CD14-positive monocyte (primary cell): ENCODE measurements at regions not wholly inside any gene's neighbourhood (a gene's known extent, or its start where the extent isn't known, plus 50 kb on each side); places are given as distances from the start of the nearest gene placed in this dataset.

Source experiments
- DNase-seq, 3 donors: peaks; one replicate each; pipeline ENCODE4 v3.0.0-alpha.2; 2011 to 2022
- H2AFZ ChIP-seq: 2 replicates; pipeline ENCODE4 v1.6.0; 2012; ENCODE audit warnings: mild to moderate bottlenecking, low read depth, low read length, inconsistent platforms; ENCODE audit not compliant: insufficient read depth, poor library complexity, severe bottlenecking
- H3K27ac ChIP-seq, 2 donors: 1 replicate in 1 of 2; 2 replicates in 1 of 2; pipeline ENCODE4 v1.5.1; 2012 to 2013; ENCODE audit warnings: low read length in 2 of 2, control low read depth in 1 of 2, inconsistent platforms in 1 of 2, low read depth in 1 of 2, mild to moderate bottlenecking in 1 of 2
- H3K27me3 ChIP-seq, 2 donors: one replicate each; pipeline versions ENCODE4 v1.6.0 to v1.6.1; 2011 to 2013; ENCODE audit warnings: low read length in 2 of 2; ENCODE audit not compliant: control insufficient read depth in 2 of 2, insufficient read depth in 2 of 2
- H3K36me3 ChIP-seq, 2 donors: replicated peaks in 1 of 2; 1 replicate in 1 of 2; 2 replicates in 1 of 2; pipeline versions ENCODE4 v1.5.1 to v1.6.1; 2012 to 2013; ENCODE audit warnings: low read length in 2 of 2, control low read depth in 1 of 2, inconsistent platforms in 1 of 2, mild to moderate bottlenecking in 1 of 2; ENCODE audit not compliant: insufficient read depth in 2 of 2, control insufficient read depth in 1 of 2
- H3K4me1 ChIP-seq, 2 donors: 1 replicate in 1 of 2; 2 replicates in 1 of 2; pipeline versions ENCODE4 v1.5.1 to v1.6.1; 2012 to 2013; ENCODE audit warnings: low read length in 2 of 2, control low read depth in 1 of 2, inconsistent platforms in 1 of 2, mild to moderate bottlenecking in 1 of 2, moderate library complexity in 1 of 2; ENCODE audit not compliant: insufficient read depth in 2 of 2, control insufficient read depth in 1 of 2
- H3K4me2 ChIP-seq: replicated peaks from 2 replicates; pipeline ENCODE3; 2012; ENCODE audit warnings: low read length, moderate library complexity, mild to moderate bottlenecking; ENCODE audit not compliant: poor library complexity, severe bottlenecking; ENCODE audit errors: extremely low read depth
- H3K4me3 ChIP-seq, 3 experiments: fragments of 200-600 bp in 1 of 3; sonication (generic) in 1 of 3; replicated peaks in 1 of 3; 1 replicate in 2 of 3; 2 replicates in 1 of 3; pipeline ENCODE4 v1.5.1; 2011 to 2013; ENCODE audit warnings: low read length in 3 of 3, mild to moderate bottlenecking in 3 of 3, control low read depth in 2 of 3, low read depth in 2 of 3, inconsistent platforms in 1 of 3, moderate library complexity in 1 of 3
- H3K79me2 ChIP-seq: 2 replicates; pipeline ENCODE4 v1.6.0; 2012; ENCODE audit warnings: mild to moderate bottlenecking, control low read depth, inconsistent platforms, low read length, moderate library complexity; ENCODE audit not compliant: insufficient read depth
- H3K9ac ChIP-seq: 2 replicates; pipeline ENCODE4 v1.6.0; 2017; ENCODE audit warnings: low read length, mild to moderate bottlenecking; ENCODE audit not compliant: insufficient read depth, poor library complexity, severe bottlenecking
- H3K9me3 ChIP-seq, 2 donors: replicated peaks in 1 of 2; 1 replicate in 1 of 2; 2 replicates in 1 of 2; pipeline versions ENCODE4 v1.5.1 to v1.6.1; 2012 to 2013; ENCODE audit warnings: low read length in 2 of 2, control low read depth in 1 of 2; ENCODE audit not compliant: control insufficient read depth in 1 of 2, insufficient read depth in 1 of 2
- H4K20me1 ChIP-seq: 2 replicates; pipeline ENCODE4 v1.6.0; 2012; ENCODE audit warnings: mild to moderate bottlenecking, low read length, control low read depth, moderate library complexity; ENCODE audit not compliant: insufficient read depth
- H3K27ac Mint-ChIP-seq, 7 donors: one replicate each; pipeline ENCODE4 v1.8.0; 2020; ENCODE audit warnings: mild to moderate bottlenecking in 7 of 7, mixed read lengths in 7 of 7, moderate library complexity in 6 of 7, inconsistent platforms in 2 of 7
- H3K27me3 Mint-ChIP-seq, 3 donors: one replicate each; pipeline ENCODE4 v1.8.0; 2021 to 2022; ENCODE audit warnings: low read depth in 3 of 3, mild to moderate bottlenecking in 3 of 3, mixed read lengths in 3 of 3, moderate library complexity in 3 of 3, inconsistent platforms in 1 of 3
- H3K36me3 Mint-ChIP-seq, 2 donors: one replicate each; pipeline ENCODE4 v1.8.0; 2020; ENCODE audit warnings: mixed read lengths in 2 of 2, inconsistent platforms in 1 of 2, mild to moderate bottlenecking in 1 of 2
- H3K4me1 Mint-ChIP-seq: one replicate; pipeline ENCODE4 v1.8.0; 2020; ENCODE audit warnings: mild to moderate bottlenecking, mixed read lengths
- H3K4me3 Mint-ChIP-seq, 2 donors: one replicate each; pipeline ENCODE4 v1.8.0; 2020; ENCODE audit warnings: mild to moderate bottlenecking in 2 of 2, mixed read lengths in 2 of 2, moderate library complexity in 1 of 2
- H3K9me3 Mint-ChIP-seq, 7 donors: one replicate each; pipeline ENCODE4 v1.8.0; 2020 to 2022; ENCODE audit warnings: mixed read lengths in 7 of 7, mild to moderate bottlenecking in 6 of 7, moderate library complexity in 6 of 7, inconsistent platforms in 2 of 7
- whole genome bisulfite sequencing: methylation state at CpG from one replicate; pipeline ENCODE4 v1.1.5; 2013; ENCODE audit warnings: missing lambda C conversion rate; ENCODE audit not compliant: insufficient coverage; 5-methylcytosine and 5-hydroxymethylcytosine counted together
- intact Hi-C, 2 donors: fragments of 100-400 bp; cut with micrococcal nuclease; formaldehyde crosslinking; loops; one replicate each; pipeline versions ENCODE4 v1.15.0 to v1.15.1; 2023
- TF ChIP-seq, protein P1 (sequence below): fragments of 200-600 bp; IDR thresholded peaks from one replicate; pipeline ENCODE4 v1.8.0; 2022; ENCODE audit warnings: antibody characterized with exemption, mild to moderate bottlenecking

DNA sequence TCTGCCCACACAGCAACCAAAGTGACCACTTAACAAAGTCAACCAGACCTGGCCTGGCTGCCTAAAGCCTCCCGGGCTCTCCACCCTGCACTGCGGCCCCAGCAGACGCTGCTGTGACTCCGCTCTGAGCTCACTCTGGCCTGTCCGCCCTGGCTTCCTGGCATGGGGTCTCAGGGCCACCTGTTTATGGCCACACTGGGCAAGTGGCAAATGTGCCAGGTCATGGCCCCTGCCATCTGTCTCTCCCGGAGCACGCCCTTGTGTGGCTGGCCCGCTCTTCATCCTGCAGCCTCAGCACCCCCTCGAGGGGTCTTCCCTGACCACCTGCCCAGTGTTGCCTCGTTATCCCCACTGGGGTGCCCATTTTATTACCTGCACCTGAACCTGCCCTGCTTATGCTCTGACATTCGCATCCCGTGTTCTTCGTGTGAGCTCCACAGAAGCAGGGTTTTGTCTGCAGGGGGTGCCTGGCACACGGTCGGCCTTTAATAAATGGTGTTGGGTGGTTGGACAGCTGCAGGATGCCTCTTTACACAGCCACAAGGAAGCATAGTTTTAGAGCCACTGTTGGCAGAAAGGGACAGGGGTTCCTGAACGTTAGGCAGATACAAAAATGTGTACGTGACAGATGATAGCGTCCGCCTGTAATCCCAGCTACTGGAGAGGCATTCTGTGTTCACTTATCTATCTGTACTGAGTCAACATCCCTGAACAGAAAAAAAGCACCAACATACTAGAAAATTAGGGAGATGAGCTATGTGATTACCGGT, 785.6 kb downstream of the TBC1D22A start:
- Mint-ChIP-seq H3K4me1 (no peaks in the 10 kb centered on the region), H3K27me3 (peaks cover 2 to 4% (median 3%) of the 10 kb centered on the region in 3 donors), H3K9me3 (peaks cover 0 to 14% (median 6%) of the 10 kb centered on the region in 7 donors), H3K27ac (peak overlapping the region in 1 of 7 donors; percentile 18), H3K36me3 (no peaks in the 10 kb centered on the region), H3K4me3 (no peak overlapping the region)
- intact Hi-C loops: no loop called here
- H3K36me3 ChIP-seq: no peaks in the 10 kb centered on the region
- peaks cover 4 to 6% of the 10 kb centered on the region in 2 donors for H3K9me3 ChIP-seq
- no peaks in the 10 kb centered on the region for H4K20me1 ChIP-seq
- no peak for DNase-seq
- H2AFZ ChIP-seq: no peak overlapping the region
- 92% methylated on average over 15 of the region's 20 CpGs for WGBS
- no peak overlapping the region for H3K27ac ChIP-seq
- no peak overlapping the region for H3K4me3 ChIP-seq
- no peaks in the 10 kb centered on the region for H3K27me3 ChIP-seq
- no peaks in the 10 kb centered on the region for H3K79me2 ChIP-seq
- H3K4me2 ChIP-seq: no peak overlapping the region
- no peaks in the 10 kb centered on the region for H3K4me1 ChIP-seq
- TF ChIP-seq, protein P1, sequence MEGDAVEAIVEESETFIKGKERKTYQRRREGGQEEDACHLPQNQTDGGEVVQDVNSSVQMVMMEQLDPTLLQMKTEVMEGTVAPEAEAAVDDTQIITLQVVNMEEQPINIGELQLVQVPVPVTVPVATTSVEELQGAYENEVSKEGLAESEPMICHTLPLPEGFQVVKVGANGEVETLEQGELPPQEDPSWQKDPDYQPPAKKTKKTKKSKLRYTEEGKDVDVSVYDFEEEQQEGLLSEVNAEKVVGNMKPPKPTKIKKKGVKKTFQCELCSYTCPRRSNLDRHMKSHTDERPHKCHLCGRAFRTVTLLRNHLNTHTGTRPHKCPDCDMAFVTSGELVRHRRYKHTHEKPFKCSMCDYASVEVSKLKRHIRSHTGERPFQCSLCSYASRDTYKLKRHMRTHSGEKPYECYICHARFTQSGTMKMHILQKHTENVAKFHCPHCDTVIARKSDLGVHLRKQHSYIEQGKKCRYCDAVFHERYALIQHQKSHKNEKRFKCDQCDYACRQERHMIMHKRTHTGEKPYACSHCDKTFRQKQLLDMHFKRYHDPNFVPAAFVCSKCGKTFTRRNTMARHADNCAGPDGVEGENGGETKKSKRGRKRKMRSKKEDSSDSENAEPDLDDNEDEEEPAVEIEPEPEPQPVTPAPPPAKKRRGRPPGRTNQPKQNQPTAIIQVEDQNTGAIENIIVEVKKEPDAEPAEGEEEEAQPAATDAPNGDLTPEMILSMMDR: no peak
- no peak overlapping the region for H3K9ac ChIP-seq

DNA sequence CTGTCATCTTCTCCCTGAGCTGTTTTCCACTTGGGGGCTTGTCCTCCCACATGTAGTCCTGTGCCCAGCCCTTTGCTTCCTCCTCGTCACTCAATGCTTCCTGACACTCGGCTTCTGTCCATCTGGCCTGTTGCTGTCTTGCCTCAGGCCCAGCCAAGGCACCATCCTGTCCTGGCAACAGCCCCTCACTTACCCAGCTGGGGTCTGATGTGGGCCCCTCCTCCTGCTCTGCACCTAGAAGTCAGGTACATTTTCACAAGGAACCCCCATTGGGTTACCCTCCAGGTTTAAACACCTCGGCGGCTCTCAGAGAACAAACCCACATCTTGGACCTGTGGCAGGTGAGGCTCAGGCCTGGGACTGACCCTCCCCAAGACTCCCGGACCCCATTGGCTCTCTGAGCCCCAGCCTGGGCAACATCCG, 784.8 kb downstream of the TBC1D22A start:
- 39% methylated on average over 4 of the region's 6 CpGs for WGBS
- H3K27me3 ChIP-seq: no peaks in the 10 kb centered on the region
- no peak overlapping the region for H3K4me2 ChIP-seq
- H3K79me2 ChIP-seq: no peaks in the 10 kb centered on the region
- Mint-ChIP-seq H3K4me3 (no peak overlapping the region), H3K27me3 (peaks cover 2 to 4% (median 3%) of the 10 kb centered on the region in 3 donors), H3K4me1 (no peaks in the 10 kb centered on the region), H3K27ac (no peak overlapping the region), H3K36me3 (no peaks in the 10 kb centered on the region), H3K9me3 (peaks cover 0 to 17% (median 6%) of the 10 kb centered on the region in 7 donors)
- peaks cover 4 to 6% of the 10 kb centered on the region in 2 donors for H3K9me3 ChIP-seq
- TF ChIP-seq, protein P1: no peak
- intact Hi-C loops: no loop called here
- H3K27ac ChIP-seq: no peak overlapping the region
- H3K4me1 ChIP-seq: no peaks in the 10 kb centered on the region
- no peak for DNase-seq
- H3K36me3 ChIP-seq: no peaks in the 10 kb centered on the region
- no peak overlapping the region for H3K4me3 ChIP-seq
- no peaks in the 10 kb centered on the region for H4K20me1 ChIP-seq
- H2AFZ ChIP-seq: no peak overlapping the region
- H3K9ac ChIP-seq: no peak overlapping the region
